Central memory CD4-positive, alpha-beta T cell (primary cell): ENCODE measurements at regions not wholly inside any gene's neighbourhood (a gene's known extent, or its start where the extent isn't known, plus 50 kb on each side); places are given as distances from the start of the nearest gene placed in this dataset.

ENCODE experiments used
- DNase-seq: peaks from one replicate; pipeline ENCODE4 v3.0.0; 2022

DNA sequence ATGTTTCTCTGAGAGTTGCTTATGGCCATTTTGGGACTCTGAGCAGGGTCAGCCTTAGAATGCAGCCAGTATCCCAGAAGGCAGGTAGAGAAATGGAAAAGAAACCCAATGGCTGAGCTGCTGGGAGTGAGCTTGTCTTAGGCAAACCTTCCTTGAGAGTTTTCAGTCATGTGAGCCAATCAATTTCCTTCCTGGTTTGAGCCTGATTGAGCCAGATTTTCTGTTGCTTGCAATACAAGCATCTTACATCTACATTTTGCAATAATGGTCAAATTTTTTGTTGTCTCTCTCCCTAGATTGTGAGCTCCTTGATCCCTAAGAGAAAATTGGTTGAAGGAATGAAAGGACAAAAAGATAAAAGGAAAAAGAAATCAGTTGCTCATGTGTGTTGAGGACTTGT, 155.3 kb downstream of the SNX18 start:
- DNase-seq: no peak

DNA sequence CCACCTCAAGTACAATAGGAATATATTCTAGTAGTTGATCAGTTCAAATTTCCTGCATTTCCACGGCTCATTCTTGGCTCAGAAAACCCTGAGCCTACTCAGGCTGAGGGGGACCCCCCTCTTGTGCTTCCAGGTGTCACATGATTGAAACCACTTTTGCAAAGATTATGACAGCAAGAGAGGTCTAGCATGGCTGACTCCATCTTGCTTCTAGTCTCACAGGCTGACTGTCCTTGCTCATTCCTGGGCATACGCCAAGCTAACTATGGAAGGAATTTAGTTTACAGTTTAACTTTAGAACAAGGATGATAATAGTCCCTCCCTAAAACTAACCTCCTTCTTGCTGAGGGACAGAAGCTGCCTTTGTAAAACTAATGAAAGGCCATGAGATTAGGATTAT, 154.1 kb downstream of the SNX18 start:
- DNase-seq: no peak

DNA sequence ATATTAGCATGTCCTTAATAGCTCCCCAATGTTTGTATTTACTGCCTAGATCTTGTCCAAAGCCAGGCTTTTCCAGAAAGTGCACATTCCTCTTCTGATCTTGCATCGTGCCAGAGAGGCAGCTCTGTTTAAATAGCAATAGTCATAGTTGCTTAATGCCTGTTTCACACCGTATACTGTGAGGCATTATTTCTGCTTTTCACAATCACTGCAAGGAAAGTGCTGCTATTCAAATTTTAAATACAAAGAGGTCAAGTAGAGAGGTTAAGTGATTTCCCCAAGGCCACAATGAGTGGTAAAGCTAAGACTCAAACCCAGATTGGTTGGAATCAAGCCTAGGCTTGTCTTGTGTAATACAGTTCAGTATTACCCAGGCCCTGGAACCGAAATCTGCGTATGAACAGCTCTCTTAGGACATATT, 153.6 kb downstream of the SNX18 start:
- DNase-seq: no peak

DNA sequence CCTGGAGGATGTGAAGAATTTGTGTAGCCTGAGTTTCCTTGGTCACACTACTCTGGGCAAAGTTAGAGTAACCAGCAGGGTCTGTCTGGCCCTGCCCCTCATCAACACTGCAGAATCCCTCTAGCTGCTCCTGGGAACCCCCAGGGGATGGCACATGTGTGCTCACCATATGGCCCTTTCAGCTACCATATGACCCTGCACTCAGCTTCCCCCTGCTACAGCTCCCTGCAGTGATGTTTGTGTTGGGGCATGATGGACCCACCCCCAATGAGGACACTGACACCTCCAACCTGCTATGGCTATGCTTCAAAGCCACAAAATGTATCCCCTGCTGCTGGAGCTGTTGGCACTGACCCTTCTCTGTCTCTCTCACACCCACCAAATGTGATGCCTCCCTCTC, 152.7 kb downstream of the SNX18 start:
- DNase-seq: no peak

DNA sequence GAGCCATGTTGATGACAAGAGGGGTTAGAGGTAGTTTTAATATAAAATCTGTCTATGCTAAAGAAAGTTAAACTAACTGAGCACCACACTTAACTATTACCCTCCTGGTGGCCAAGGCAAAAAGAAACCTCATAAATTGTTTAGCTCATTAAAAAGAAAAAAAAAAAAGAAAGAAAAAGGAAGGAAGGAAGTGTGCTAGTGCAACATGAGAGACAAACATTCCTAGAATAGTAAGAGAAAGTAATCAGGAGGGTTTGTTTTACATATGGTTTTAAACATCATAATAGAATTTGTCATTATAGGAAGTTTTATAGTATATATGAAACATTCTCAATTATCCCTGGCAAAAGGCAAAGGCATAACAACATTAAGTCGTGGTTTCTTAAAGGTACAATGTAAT, 152.3 kb downstream of the SNX18 start:
- no peak for DNase-seq

DNA sequence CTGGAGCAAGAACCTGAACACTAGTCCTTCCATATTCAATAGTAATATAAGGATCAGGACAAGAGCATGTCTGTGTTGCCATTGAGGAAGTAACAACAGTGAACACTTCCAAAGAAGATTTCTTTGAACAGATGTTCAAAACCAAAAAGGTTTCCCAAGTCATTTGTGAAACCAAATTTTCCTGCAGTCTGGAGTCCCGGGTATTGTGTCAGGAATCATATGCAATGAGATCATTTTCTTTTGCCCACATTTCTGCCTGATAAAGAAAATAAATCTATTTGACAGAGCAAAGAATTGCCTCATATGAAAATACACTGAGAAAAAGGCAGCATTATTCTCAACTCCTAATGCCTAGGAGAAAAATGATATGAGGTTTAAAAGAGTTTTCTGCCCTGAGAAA, 151.7 kb downstream of the SNX18 start:
- DNase-seq: no peak

DNA sequence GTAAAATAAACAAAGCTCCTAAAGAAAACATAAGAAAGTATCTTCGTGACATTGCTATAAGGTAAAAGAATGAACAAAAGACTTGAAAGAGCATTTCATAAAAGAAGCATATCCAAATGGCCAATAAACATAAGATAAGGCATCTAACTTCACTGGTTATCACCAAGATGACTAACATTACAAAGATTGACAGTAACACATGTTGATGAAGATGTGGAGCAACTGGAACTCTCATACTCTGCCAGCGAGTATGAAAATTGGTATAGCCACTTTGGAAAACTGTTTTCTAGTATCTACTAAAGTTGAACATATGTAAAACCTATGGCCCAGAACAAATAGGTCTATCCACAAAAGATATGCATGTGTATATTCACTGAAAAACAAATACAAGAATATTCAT, 150.5 kb downstream of the SNX18 start:
- no peak for DNase-seq

DNA sequence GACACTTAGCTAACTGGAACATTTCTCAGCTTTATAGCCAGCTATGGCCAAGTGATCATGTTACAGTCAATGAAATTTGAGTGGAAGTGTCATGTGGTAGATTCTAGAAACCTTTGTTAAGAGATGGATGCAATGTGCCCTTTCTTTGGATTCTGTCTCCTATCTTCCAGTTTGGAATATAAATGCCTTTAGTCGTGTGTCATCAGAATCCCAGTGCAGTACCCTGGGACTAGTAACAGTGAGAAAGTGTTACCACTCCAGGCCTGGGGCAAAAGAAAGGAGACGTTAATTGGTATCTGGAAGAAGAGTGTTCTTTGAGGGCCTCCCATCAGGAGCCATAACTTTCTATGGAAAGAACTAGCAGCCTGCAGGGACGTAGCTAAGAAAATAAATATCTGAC, 149.6 kb downstream of the SNX18 start:
- DNase-seq: no peak

DNA sequence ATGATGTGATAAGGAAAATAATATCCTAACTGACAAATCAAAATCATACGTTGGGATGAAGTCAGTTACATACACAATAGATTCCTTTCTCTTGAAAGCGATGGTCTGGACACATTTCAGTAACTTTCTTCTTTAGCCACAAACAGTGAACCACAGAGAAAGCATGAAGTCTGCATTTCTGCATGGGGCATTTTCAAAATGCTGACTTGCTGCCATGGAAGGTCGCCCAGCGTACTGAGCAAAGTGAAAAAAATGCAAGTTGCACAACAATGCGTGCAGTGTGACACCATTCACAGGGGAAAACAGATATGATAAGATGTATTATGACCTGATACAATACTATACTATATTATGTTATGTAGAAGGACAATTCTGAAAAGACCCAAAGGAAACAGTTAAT, 146.3 kb downstream of the SNX18 start:
- DNase-seq: no peak

DNA sequence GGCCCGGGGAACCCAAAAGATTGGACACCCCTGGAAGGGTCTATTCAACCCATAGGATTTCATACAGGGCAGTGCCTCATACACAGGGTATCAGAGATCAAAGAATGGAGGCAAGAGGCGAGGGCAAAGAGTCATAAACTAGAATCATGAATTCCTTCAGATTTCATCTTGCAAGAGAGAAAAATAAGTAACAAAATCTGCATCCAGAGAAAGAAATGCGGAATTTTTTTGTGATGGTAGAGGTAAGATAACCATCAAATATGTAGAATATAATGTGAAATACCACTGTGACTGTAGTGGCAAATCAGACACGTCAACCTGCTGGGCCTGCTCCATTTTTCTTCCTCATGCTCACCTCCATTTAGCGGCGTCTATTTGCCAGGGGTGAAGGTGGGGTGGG, 143.6 kb downstream of the SNX18 start:
- DNase-seq: no peak

DNA sequence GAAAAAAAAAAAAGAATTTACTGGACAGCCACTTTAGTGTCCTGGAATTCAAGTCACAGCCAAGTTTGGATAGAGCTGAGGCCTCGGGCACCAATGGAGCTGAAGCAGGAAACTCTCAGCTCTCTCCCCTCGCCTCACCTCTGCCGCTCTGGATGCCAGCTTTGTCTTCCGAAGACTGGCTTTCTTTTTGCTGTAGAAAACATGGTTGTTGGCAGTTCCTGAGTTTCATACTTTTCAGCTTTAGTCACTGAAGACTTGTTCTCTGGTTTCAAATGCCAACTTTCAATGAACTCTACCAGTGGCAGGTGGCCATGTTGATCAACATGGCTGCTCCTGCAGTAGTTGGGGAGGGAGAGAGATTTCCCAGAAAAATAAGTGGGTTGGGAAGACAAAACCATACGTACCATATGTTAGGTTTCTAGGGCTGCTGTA, 142.2 kb downstream of the SNX18 start:
- no peak for DNase-seq

DNA sequence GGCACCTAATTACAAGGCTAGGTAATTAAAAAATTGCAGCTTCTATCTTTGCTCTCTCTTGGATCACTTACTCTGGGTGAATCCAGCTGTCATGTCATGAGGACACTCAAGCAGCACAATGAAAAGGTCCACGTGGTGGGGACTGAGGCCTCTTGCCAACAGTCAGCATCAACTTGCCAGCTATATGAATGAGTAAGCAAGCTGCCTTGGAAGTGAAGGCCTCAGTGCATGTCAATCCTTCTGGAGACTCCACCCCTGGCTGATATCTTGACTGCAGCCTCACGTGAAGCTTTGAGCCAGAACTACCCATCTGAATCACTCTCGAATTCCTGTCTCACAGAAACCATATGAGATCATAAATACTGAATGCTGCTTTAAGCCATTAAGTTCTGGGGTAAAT, 140.5 kb downstream of the SNX18 start:
- no peak for DNase-seq

DNA sequence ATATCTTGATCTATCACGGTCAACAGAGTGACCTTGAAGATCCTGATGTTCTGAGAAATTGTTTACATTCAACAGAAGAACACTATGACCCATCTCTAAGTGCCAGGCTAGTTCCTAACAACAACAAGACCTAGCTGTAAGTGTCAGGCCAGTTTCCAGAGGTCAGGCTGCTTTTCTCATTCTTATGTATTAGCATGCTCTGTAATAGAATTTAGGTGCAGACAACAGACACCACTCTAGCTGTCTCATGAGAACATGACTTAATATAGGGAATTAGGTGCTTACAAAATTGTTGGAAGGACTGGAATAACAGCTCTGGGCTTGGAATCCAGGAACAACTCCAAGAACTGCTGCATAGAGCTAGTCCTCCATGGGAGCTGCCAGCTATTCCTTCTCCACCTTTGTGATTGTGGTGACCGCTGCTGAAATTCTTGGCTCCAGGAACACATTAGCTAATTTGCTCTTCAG, 138.7 kb downstream of the SNX18 start:
- DNase-seq: no peak

DNA sequence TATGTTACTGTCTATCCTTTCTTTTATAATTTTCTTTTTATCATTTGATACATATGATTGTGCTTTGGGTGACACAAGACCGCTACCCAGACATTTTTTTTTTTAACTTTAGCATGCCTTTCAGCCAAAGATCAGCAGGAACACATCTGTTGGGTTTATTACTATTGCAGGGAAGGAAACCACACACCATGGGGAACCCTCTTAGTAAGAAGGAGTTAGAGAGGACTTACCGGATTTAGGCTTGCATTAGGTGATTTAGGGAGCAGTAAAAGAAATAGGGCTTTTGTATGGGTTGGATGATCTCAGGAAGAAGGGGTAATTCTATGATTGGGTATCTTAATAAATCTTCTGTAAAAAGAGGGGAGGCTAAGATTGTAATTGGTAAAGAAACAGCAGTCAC, 138.2 kb downstream of the SNX18 start:
- no peak for DNase-seq

DNA sequence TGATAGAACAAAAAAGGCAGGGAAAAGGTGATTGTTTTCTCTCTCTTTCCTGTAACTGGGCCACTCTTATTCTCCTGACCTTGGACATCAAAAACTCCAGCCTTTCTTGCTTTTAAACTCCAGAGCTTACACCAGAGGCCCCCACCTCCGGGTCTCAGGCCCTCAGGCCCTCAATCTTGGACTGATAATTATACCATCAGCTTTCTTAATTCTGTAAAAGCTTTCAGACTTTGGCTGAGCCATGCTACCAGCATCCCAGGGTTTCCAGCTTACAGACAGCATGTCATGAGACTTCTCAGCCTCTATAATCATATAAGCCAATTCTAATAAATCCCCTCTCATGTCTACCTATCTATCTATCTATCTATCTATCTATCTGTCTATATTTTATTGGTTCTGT, 137.7 kb downstream of the SNX18 start:
- DNase-seq: no peak

DNA sequence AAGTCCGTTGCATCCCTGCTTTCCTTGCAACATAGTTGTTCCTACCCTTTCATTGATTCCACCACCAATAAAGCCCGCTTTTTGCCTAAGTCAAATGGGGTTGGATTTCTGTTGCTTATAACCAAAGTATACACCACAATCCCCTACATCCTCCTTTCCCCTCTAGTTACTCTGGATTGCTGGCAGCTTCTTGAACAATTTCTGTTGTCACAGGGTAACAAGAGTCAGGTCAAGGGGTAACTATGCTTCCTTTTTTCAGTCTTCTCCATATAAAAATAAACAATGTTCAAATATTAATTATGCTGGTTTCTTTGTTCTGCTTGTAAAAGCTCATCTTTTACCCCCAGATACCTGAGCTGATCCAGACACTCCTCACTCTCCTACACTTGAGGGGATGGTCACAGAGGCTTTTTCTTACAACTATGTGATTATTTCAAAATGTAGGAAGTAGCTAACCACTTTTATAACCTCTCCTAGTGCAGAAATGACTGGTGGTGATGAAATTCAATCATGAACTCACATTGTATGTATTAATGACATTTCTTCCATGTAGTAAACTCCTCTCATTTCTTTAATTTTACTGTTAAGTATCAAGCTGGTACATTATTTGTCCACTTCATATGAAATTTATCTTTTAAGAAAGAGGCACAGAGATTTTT, 136.5 kb downstream of the SNX18 start:
- no peak for DNase-seq

DNA sequence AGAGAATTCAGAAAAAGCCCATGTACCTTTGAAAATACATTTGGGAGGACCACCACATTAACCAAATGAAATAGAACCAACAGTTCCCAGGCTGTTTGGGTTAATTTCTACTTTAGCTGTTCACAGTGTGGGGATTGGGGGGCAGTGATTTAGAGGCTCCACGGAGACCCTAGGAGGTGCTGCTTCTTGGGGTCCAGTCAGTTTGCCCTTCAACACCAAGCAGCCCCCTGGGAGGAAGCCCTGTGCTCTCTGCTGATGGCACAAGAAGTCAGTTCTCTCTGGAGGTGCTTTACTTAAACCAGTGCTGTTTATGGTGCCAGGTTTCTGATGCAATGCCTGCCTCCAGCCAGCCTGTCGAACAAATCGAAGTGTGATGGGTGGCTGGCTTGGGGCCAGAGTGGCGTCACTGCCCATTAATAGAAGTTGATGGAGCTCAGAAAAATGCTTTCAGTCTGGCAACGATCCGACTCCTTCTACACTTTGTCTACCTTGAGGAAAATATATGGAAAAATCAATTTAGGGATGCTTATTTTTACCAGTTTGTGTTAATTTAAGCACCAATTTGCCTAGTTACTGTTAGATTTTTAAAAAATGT, 134.0 kb downstream of the SNX18 start:
- DNase-seq: no peak

DNA sequence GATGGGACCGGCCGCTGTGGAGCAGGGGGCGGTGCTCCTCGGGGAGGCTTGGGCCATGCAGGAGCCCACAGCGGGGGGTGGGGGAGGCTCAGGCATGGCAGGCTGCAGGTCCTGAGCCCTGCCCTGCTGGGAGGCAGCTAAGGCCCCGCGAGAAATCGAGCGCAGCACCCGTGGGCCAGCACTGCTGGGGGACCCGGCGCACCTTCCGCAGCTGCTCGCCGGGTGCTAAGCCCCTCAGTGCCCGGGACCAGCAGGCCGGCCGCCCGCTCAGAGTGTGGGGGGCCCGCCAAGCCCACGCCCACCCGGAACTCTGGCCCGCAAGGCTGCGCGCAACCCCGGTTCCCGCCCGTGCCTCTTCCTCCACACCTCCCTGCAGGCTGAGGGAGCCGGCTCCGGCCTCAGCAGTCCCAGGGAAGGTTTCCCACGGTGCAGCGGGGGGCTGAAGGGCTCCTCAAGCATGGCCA, 131.5 kb downstream of the SNX18 start:
- no peak for DNase-seq

DNA sequence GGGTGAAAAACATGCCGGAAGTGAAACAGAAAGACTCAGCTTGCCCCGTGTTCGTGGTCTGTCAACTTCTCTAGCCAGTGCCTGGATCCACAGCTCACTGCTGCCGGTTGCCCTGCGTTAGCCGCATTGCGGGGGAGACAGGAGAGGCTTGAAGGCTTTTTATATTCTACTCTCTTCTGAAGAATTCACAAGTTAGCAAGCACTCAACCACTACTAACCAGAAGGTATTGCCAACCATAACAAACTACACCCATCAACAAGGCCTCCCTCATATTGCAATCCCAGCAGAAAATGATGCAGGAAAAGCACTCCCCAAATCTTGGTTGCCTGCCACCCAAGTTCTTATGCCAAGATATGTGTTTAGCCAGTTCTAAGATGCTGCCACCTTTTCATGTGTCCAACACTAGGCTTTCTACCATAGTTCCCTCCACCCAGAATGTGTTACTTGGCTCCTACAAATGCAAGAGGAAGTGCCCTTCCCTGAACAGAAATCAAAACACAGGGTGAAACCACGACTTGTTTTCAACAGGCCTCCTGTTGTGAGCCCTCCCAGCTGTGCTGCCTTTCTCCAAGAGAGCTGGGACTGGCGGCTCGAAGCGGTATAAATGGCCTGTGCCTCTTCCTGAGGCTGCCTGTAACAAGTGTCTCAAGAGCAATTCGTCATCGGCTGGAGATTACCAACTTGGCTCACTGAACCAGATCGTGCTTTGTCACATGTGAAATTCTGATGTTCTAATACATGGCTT, 129.0 kb downstream of the SNX18 start:
- DNase-seq: peak; percentile 53

DNA sequence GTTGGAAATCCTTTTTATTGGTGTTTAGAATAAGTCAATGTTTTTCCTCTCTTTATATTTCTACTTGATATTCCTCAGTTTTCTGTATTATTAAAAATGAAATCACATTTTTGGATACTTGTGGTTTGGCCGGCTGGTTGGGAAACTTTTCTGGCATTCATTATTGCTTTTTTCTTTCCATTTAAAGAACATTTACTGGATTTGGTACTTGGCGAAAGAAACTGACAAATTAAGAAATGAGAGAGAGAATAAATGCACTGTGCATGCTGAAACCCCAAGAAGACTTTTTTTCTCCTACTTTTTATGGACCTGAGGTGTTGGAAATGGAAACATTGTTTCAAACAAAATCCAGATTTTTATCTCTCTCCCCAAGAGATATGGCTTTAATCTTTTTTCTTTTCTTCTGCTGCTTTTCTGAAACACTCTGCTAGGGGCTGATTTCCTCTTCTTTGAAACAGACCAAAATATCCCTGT, 128.4 kb downstream of the SNX18 start:
- no peak for DNase-seq

DNA sequence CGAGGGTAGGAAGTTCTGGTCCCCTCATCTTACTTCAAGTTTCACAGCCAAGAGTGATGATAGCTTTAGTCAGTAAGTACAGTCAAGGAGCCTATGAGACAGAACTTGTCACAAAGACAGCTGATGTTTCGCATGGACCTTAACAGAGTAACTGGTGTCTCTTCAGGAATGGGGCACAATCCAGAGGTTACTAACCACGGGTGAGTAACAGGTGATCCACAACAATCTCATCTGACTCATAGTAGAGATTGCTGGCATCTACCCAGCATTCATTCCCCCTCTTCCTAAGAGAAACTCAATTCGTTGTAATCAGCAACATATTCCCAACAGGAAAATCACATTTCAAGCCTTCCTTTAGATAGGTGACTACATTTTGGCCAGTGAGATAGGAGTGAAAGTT, 126.7 kb downstream of the SNX18 start:
- no peak for DNase-seq

DNA sequence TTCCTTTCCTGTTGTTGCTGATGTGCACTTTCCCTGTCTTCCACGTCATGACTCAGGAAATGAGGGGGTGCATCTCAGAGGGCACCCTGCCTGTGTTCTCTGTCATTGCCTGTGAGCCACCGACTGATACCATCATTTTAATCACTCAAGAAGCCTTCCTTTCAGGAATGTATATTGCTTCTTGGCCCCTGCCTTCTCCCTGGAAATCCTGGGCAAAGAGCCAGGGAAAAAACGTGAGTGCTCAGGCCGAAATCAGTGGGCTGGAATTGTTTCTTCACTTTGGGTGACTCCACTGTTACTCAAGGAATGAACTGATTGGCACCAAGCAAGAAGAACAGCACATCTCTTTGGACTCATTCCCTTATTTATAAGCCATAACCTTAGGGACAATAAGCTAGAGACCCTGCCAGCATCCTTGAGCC, 126.1 kb downstream of the SNX18 start:
- no peak for DNase-seq

DNA sequence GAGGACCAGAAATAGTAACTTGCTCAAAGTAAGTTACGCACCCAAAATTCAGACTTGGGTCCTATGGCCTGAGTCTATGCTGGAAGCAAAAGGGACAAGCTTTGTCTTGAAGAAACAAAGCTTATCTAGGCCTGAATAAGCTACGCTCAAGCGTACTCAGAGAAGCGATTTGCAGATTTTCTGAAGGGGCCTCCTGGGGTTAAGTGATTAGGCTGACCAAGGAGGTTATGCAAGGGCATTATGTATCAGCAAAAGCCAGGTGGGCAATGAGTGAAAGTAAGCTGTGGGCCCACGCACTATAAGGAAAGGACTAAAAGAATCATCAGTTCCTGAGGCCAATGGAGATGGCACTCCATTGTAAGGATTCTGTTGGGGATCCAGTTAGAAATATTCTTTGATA, 122.1 kb downstream of the SNX18 start:
- no peak for DNase-seq

DNA sequence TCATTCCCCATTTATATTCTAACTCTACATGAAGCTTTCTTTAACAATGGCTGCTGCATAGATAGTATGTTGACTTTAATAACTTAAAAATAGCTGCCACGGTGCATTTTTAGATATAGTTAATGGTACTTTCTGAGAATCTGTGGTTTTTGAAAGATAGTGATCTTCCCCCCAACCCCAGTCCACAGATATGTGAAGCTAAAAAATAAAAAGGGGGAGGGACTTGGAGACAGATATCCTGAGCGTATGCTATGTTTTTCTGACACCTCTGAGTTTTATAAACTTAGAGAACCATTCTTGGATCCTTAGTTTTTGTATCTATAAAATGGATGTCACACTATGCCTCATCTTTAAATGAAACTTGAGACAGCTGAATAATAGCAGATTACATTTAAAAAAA, 120.5 kb downstream of the SNX18 start:
- DNase-seq: peak; percentile 44
